Activated T-cell treated with anti-CD3 and anti-CD28 coated beads, Interleukin-2, amount 50 U/mL, for 72 hours (primary cell): ENCODE measurements at regions not wholly inside any gene's neighbourhood (a gene's known extent, or its start where the extent isn't known, plus 50 kb on each side); places are given as distances from the start of the nearest gene placed in this dataset.
"Not testable (repeated sequence)": the region's sequence is repeated elsewhere in the genome, so short reads cannot be mapped to it uniquely, and the experiment has no call there.

Experiments used
- ATAC-seq, 2 donors: fragments of 150-1000 bp; cut with Tn5 transposase; replicated peaks in 1 of 2; 2 replicates each; pipeline ENCODE4 v1.10.0; 2021; ENCODE audit warnings: moderate library complexity in 2 of 2, mild to moderate bottlenecking in 1 of 2
- DNase-seq, 2 donors: peaks; one replicate each; pipeline ENCODE4 v3.0.0; 2021 to 2022; ENCODE audit warnings: mixed read lengths in 1 of 2
- H3K27ac Mint-ChIP-seq: one replicate; pipeline ENCODE4 v1.8.0; 2022; ENCODE audit warnings: mild to moderate bottlenecking, moderate library complexity, mixed read lengths
- H3K27me3 Mint-ChIP-seq: one replicate; pipeline ENCODE4 v1.8.0; 2022; ENCODE audit warnings: low read depth, mixed read lengths
- H3K36me3 Mint-ChIP-seq, 2 donors: one replicate each; pipeline ENCODE4 v1.8.0; 2022; ENCODE audit warnings: mixed read lengths in 2 of 2, mild to moderate bottlenecking in 1 of 2; ENCODE audit not compliant: insufficient read depth in 2 of 2
- H3K4me1 Mint-ChIP-seq: one replicate; pipeline ENCODE4 v1.8.0; 2022; ENCODE audit warnings: low read depth, mixed read lengths
- H3K4me3 Mint-ChIP-seq, 2 donors: one replicate each; pipeline ENCODE4 v1.8.0; 2022; ENCODE audit warnings: mild to moderate bottlenecking in 2 of 2, mixed read lengths in 2 of 2, moderate library complexity in 2 of 2
- H3K9me3 Mint-ChIP-seq, 2 donors: one replicate each; pipeline ENCODE4 v1.8.0; 2022; ENCODE audit warnings: mixed read lengths in 2 of 2

DNA sequence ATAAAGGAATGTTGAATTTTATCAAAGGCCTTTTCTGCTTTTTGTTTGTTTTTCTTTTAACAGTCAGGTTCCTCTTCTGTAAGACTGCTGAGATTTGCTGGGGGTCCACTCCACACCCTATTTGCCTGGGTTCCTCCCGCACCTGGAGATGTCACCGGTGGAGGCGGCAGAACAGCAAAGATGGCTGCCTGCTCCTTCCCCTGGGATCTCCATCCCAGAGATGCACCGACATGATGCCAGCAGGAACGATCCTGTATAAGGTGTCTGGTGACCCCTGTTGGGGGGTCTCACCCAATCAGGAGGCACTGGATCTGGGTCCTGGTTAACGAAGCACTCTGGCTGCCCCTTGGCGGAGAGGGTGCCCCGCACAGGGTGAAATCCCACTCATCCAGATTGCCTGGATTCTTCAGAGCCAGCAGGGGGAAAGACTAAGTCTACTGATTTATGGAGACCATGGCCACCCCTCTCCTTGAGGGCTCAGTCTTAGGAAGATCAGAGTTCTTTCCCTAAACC lies 244.0 kb upstream of the MDGA2 start:
- H3K27me3 Mint-ChIP-seq, result no peaks in the 10 kb centered on the region
- no peak overlapping the region for H3K4me3 Mint-ChIP-seq
- no peak overlapping the region for H3K27ac Mint-ChIP-seq
- H3K9me3 Mint-ChIP-seq, result peaks cover 3 to 5% of the 10 kb centered on the region in 2 donors
- ATAC-seq (no peak), DNase-seq (no peak)
- H3K4me1 Mint-ChIP-seq, result no peaks in the 10 kb centered on the region
- no peaks in the 10 kb centered on the region for H3K36me3 Mint-ChIP-seq

GRCh38 chr14:47917344-47917954 lies 242.0 kb upstream of the MDGA2 start:
- H3K4me1 Mint-ChIP-seq, result no peaks in the 10 kb centered on the region
- DNase-seq, result no peak
- no peaks in the 10 kb centered on the region for H3K27me3 Mint-ChIP-seq
- H3K4me3 Mint-ChIP-seq, result no peak overlapping the region
- H3K36me3 Mint-ChIP-seq, result no peaks in the 10 kb centered on the region
- peaks cover 2 to 3% of the 10 kb centered on the region in 2 donors for H3K9me3 Mint-ChIP-seq
- no peak overlapping the region for H3K27ac Mint-ChIP-seq
- no peak for ATAC-seq

DNA sequence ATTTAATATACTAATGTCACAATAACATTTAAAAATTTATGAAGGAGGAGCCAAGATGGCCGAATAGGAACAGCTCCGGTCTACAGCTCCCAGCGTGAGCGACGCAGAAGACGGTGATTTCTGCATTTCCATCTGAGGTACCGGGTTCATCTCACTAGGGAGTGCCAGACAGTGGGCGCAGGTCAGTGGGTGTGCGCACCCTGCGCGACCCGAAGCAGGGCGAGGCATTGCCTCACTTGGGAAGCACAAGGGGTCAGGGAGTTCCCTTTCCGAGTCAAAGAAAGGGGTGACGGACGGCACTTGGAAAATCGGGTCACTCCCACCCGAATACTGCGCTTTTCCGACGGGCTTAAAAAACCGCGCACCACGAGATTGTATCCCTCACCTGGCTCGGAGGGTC lies 225.7 kb upstream of the MDGA2 start:
- not testable (repeated sequence) for H3K36me3 Mint-ChIP-seq, DNase-seq, H3K9me3 Mint-ChIP-seq, H3K27ac Mint-ChIP-seq, H3K4me1 Mint-ChIP-seq, H3K4me3 Mint-ChIP-seq, H3K27me3 Mint-ChIP-seq, ATAC-seq

GRCh38 chr14:47899685-47900084 lies 224.3 kb upstream of the MDGA2 start:
- Mint-ChIP-seq H3K27ac (no peak overlapping the region), H3K27me3 (no peaks in the 10 kb centered on the region), H3K9me3 (peaks cover 3 to 9% of the 10 kb centered on the region in 2 donors), H3K4me3 (no peak overlapping the region), H3K4me1 (no peaks in the 10 kb centered on the region), H3K36me3 (no peaks in the 10 kb centered on the region)
- ATAC-seq, result no peak
- no peak for DNase-seq

- Mint-ChIP-seq H3K9me3 (peaks cover 1 to 9% of the 10 kb centered on the region in 2 donors), H3K27me3 (no peaks in the 10 kb centered on the region), H3K4me1 (no peaks in the 10 kb centered on the region), H3K27ac (no peak overlapping the region), H3K4me3 (no peak overlapping the region), H3K36me3 (peaks cover 0 to 1% of the 10 kb centered on the region in 2 donors)
- ATAC-seq (no peak), DNase-seq (no peak)
Measured at GRCh38 chr14:47874350-47874749, 198.9 kb upstream of the MDGA2 start.

DNA sequence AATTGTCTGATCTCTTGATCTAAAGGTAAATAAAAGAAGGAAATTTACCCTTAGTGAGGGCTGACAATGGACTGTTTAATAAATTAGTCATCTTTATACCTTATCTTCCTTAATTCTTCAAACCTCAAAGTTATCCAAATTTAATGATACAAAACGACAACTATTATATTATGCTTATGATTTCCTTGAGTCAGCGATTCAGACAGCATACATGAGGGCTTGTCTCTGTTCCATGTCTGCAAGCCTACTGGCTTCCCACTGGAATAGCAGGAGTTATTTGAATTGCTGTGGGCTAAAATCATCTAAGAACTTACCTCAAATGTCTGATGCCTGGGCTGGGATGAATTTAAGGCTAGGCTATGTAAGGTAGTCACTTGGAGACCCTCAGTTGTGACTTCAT lies 197.2 kb upstream of the MDGA2 start:
- Mint-ChIP-seq H3K9me3 (peaks cover 1 to 5% of the 10 kb centered on the region in 2 donors), H3K4me1 (no peaks in the 10 kb centered on the region), H3K36me3 (peaks cover 0 to 1% of the 10 kb centered on the region in 2 donors)

GRCh38 chr14:47863441-47863840 lies 188.0 kb upstream of the MDGA2 start:
- H3K27me3 Mint-ChIP-seq, result no peaks in the 10 kb centered on the region
- ATAC-seq (no peak), DNase-seq (no peak)
- no peak overlapping the region for H3K27ac Mint-ChIP-seq
- H3K4me3 Mint-ChIP-seq, result no peak overlapping the region
- H3K36me3 Mint-ChIP-seq, result no peaks in the 10 kb centered on the region
- H3K4me1 Mint-ChIP-seq, result no peaks in the 10 kb centered on the region
- peaks cover 4 to 8% of the 10 kb centered on the region in 2 donors for H3K9me3 Mint-ChIP-seq

More for the DNA sequence above, 197.2 kb upstream of the MDGA2 start:
- Mint-ChIP-seq H3K27ac (no peak overlapping the region), H3K27me3 (no peaks in the 10 kb centered on the region), H3K4me3 (no peak overlapping the region)
- ATAC-seq (no peak), DNase-seq (no peak)

GRCh38 chr14:47857646-47858045 lies 182.2 kb upstream of the MDGA2 start:
- Mint-ChIP-seq H3K4me3 (no peak overlapping the region), H3K36me3 (no peaks in the 10 kb centered on the region), H3K4me1 (no peaks in the 10 kb centered on the region), H3K27me3 (no peaks in the 10 kb centered on the region), H3K27ac (no peak overlapping the region), H3K9me3 (peaks cover 9 to 10% of the 10 kb centered on the region in 2 donors)
- DNase-seq, result no peak
- ATAC-seq, result no peak

DNA sequence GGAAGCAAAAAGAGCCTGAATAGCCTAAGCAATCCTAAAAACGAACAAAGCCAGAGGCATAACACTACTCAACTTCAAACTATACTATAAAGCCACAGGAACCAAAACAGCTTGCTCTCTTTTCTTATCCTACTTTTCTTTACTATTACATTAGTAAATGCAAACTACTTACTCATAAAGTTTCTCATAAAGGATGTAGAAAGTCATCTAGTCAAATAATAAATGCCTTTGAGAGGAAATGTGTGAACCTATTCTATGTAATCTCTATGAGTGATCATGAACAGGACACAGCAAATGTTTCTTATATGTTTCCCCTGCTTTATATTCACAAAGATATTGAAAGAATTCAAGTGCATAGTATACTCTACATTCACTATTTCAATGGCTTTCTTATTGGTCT lies 176.9 kb upstream of the MDGA2 start:
- DNase-seq (no peak), ATAC-seq (no peak)
- no peak overlapping the region for H3K27ac Mint-ChIP-seq
- H3K27me3 Mint-ChIP-seq, result no peaks in the 10 kb centered on the region
- peaks cover 4 to 12% of the 10 kb centered on the region in 2 donors for H3K9me3 Mint-ChIP-seq
- H3K4me3 Mint-ChIP-seq, result no peak overlapping the region
- no peaks in the 10 kb centered on the region for H3K4me1 Mint-ChIP-seq
- H3K36me3 Mint-ChIP-seq, result no peaks in the 10 kb centered on the region

DNA sequence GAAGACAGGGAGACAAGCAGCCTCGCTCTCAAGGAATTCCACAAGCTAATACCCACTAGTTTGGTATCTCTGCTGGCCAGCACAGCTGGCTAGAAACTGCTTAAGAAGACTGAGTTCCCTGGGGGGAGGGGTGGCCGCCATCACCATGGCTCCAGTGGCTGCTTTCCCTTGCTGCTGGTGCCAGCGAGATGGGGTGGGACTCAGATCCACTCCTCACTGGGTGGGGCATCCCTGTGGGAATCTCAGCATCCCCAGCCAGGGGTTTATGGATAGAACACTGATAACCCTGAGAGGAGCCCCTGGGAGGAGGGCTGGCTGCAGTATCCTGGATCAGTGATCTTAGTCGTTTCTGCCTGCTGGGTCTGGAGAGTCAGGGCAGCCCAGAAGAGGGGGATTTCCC lies 170.6 kb upstream of the MDGA2 start:
- no peak for ATAC-seq
- H3K27ac Mint-ChIP-seq, result no peak overlapping the region
- no peak overlapping the region for H3K4me3 Mint-ChIP-seq
- DNase-seq, result no peak
- H3K9me3 Mint-ChIP-seq, result peaks cover 6 to 26% of the 10 kb centered on the region in 2 donors
- no peaks in the 10 kb centered on the region for H3K36me3 Mint-ChIP-seq
- no peaks in the 10 kb centered on the region for H3K27me3 Mint-ChIP-seq
- no peaks in the 10 kb centered on the region for H3K4me1 Mint-ChIP-seq

- peaks cover 9 to 17% of the 10 kb centered on the region in 2 donors for H3K9me3 Mint-ChIP-seq
- H3K36me3 Mint-ChIP-seq, result no peaks in the 10 kb centered on the region
- ATAC-seq, result no peak
- H3K27me3 Mint-ChIP-seq, result no peaks in the 10 kb centered on the region
- H3K4me3 Mint-ChIP-seq, result no peak overlapping the region
- no peaks in the 10 kb centered on the region for H3K4me1 Mint-ChIP-seq
- H3K27ac Mint-ChIP-seq, result no peak overlapping the region
- no peak for DNase-seq
Measured at GRCh38 chr14:47843236-47843635, 167.8 kb upstream of the MDGA2 start.

- no peak for DNase-seq
- Mint-ChIP-seq H3K4me1 (no peaks in the 10 kb centered on the region), H3K27me3 (no peaks in the 10 kb centered on the region), H3K36me3 (peaks cover 0 to 1% of the 10 kb centered on the region in 2 donors), H3K4me3 (no peak overlapping the region), H3K9me3 (peaks cover 0 to 2% of the 10 kb centered on the region in 2 donors), H3K27ac (no peak overlapping the region)
- ATAC-seq, result no peak
Measured at GRCh38 chr14:47833011-47833410, 157.6 kb upstream of the MDGA2 start.

DNA sequence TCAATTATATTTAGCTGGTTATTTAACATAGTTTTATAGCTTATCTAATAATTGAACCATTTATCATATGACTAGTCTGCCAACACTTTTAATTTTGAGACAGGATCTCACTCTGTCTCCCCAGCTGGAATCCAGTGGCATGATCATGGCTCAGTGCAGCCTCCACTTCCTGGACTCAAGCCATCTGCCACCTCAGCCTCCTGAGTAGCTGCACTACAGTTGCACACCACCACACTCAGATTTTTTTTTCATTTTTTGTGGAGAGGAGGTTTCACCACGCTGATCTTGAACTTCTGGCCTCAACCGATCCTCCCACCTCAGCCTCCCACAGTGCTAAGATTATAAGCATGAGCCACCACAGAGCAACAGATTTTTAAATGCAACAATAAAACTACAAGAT lies 151.4 kb upstream of the MDGA2 start:
- H3K27ac Mint-ChIP-seq, result no peak overlapping the region
- DNase-seq, result no peak
- H3K9me3 Mint-ChIP-seq, result peaks cover 3% of the 10 kb centered on the region in 2 donors
- H3K36me3 Mint-ChIP-seq, result peaks cover 0 to 1% of the 10 kb centered on the region in 2 donors
- no peaks in the 10 kb centered on the region for H3K4me1 Mint-ChIP-seq
- no peak overlapping the region for H3K4me3 Mint-ChIP-seq
- ATAC-seq, result no peak
- no peaks in the 10 kb centered on the region for H3K27me3 Mint-ChIP-seq

DNA sequence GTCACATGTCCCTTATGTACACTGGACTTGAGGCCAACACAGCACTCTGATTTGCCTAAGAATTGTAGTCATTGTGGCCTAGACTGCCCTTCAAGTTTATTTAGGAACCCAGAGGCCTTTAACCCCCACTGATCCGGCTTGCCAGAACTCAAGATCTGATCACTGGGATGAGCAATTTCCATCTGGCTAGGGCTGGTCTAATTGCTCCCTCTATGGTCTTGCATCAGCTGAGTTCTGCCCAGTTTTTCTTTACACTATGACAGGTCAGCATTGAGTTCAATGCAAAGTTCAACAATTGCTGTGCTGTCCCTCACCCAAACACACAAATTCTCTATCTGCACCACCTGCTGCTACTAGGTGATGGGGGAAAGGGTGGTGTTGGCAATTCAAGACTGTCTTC lies 146.9 kb upstream of the MDGA2 start:
- Mint-ChIP-seq H3K27ac (no peak overlapping the region), H3K27me3 (no peaks in the 10 kb centered on the region)
- no peak for ATAC-seq

More for the DNA sequence above, 146.9 kb upstream of the MDGA2 start:
- no peaks in the 10 kb centered on the region for H3K4me1 Mint-ChIP-seq
- no peak overlapping the region for H3K4me3 Mint-ChIP-seq
- no peak for DNase-seq
- H3K9me3 Mint-ChIP-seq, result peaks cover 3 to 14% of the 10 kb centered on the region in 2 donors
- peaks cover 0 to 1% of the 10 kb centered on the region in 2 donors for H3K36me3 Mint-ChIP-seq
